Activated T-helper 17 cell treated with anti-CD3 and anti-CD28 coated beads, Interleukin-2, amount 50 U/mL, for 72 hours (primary cell): ENCODE measurements at regions not wholly inside any gene's neighbourhood (a gene's known extent, or its start where the extent isn't known, plus 50 kb on each side); places are given as distances from the start of the nearest gene placed in this dataset.
"Not testable (repeated sequence)": the region's sequence is repeated elsewhere in the genome, so short reads cannot be mapped to it uniquely, and the experiment has no call there.

ENCODE experiments used
- ATAC-seq: fragments of 150-1000 bp; cut with Tn5 transposase; replicated peaks from 2 replicates; pipeline ENCODE4 v1.10.0; 2021; ENCODE audit warnings: mild to moderate bottlenecking, moderate library complexity
- H3K27ac Mint-ChIP-seq: one replicate; pipeline ENCODE4 v1.8.0; 2022; ENCODE audit warnings: mixed read lengths
- H3K27me3 Mint-ChIP-seq: one replicate; pipeline ENCODE4 v1.8.0; 2022; ENCODE audit warnings: mixed read lengths
- H3K36me3 Mint-ChIP-seq: one replicate; pipeline ENCODE4 v1.8.0; 2022; ENCODE audit warnings: low read depth, mild to moderate bottlenecking, mixed read lengths
- H3K4me1 Mint-ChIP-seq: one replicate; pipeline ENCODE4 v1.8.0; 2022; ENCODE audit warnings: mixed read lengths
- H3K4me3 Mint-ChIP-seq: one replicate; pipeline ENCODE4 v1.8.0; 2022; ENCODE audit warnings: mild to moderate bottlenecking, mixed read lengths
- H3K9me3 Mint-ChIP-seq: one replicate; pipeline ENCODE4 v1.8.0; 2022; ENCODE audit warnings: mixed read lengths

DNA sequence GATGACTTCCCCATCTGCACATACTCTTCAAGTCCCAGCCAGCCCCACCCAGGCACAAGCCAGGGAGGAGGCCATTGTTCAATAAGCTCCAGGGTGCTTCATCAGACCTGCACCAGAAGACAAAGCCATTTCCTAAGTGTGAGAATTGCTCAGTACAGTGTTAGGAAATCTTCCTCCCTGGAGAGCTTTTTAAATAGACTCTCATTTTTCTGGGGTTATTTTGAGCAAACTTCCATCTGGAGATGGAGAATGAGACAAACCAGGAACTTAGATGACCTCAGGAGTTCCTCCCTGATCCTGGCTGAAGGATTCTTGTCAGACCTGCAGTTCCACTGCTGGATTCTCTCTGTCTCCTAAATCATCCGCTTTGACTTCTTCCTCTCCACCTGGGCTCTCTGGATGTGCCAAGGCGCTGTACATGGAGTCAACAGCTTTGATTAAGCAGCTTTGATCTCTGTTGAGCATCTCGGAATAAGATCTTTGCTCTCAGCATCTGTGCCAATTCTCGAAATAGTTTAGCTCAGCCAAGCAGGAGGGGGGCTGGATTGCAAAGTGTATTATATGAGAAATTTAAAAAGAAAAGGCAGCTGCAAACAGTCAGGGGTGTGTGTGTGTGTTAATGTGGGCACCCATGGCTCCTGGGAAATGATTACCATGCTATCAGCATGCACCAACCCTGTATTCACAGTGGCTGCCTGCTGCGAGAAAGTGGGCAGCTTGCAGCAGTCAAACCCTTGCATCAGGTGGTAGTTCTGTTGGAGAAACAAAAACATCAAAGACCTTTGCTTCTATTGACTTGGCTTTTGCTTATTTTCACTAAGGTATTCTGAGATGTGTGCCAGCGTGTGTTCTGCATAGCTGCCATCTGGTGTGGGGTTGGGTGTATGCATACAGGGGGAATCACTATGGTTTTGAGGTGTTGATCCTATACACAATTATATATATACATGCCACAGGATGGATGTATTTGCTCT is 70.2 kb upstream of the NAV2 start:
- ATAC-seq = no peak
- Mint-ChIP-seq H3K9me3 (no peaks in the 10 kb centered on the region), H3K4me3 (no peak overlapping the region), H3K27me3 (peaks cover 6% of the 10 kb centered on the region), H3K27ac (no peak overlapping the region), H3K36me3 (no peaks in the 10 kb centered on the region), H3K4me1 (no peaks in the 10 kb centered on the region)

DNA sequence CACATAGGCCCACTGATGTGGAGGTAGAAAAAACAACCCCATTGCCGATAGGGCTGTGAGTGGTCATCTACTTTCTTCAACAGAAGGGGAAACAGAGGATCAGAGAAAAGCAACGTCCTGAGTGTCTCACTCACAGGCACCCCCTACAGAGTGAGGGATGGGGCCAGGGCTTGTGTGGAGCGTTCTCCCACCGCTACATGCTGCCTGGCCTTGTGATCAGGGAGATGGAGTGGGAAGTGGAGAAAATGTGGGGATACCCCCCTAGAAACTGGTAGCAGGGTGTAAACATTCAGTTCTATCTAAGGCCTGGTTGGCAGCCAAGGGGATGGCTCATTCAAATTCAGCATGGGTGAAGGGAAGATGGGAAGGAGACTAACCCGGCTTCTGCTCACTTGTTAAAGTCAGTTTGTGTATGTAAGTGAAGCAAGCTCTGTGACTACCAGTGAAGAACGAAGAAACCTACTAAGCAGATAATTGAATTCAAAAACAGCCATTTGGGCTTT is 73.0 kb upstream of the NAV2 start:
- Mint-ChIP-seq H3K27me3 (peaks cover 6% of the 10 kb centered on the region), H3K36me3 (no peaks in the 10 kb centered on the region), H3K4me3 (no peak overlapping the region), H3K9me3 (no peaks in the 10 kb centered on the region), H3K4me1 (no peaks in the 10 kb centered on the region), H3K27ac (no peak overlapping the region)
- ATAC-seq = no peak

DNA sequence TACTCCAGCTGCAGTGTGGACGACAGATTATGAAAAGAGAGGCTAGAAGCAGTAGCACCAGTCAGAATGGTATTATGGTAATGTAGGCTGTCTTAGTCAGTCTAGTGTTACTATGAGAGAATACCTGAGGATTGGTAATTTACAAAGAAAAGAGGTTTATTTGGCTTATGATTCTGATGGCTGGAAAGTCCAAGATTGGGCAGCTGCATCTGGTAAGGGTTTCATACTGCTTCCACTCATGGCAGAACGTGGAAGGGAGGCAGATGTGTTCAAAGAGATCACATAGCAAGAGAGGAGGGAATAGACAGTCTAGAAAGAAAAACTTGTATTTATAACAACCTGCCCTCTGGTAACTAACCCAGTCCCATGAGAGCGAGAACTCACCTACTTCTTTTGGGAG is 77.3 kb upstream of the NAV2 start:
- no peaks in the 10 kb centered on the region for H3K36me3 Mint-ChIP-seq
- no peaks in the 10 kb centered on the region for H3K4me1 Mint-ChIP-seq
- H3K9me3 Mint-ChIP-seq = no peaks in the 10 kb centered on the region
- H3K27me3 Mint-ChIP-seq = peaks cover under 1% of the 10 kb centered on the region
- ATAC-seq = no peak
- no peak overlapping the region for H3K27ac Mint-ChIP-seq
- H3K4me3 Mint-ChIP-seq = no peak overlapping the region

DNA sequence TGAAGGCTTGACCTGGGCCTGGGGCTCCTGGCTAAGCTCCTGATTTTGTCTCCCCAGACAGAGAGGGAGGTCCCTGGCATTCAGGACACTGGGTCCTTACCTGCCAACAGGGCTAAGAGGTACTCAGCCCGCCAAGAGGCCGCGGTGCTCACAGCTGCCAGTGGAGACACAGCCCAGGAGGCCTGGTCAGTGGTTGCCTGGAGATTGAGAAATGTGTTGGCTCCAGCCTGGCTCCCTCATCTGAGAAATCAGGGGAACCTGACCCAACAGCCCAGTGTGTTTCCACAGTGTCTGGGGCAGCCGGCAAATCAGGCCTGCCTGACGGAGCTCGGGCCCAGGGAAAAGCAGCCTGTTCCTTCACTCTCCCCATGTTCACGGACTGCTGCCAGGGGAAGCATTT is 79.4 kb upstream of the NAV2 start:
- no peaks in the 10 kb centered on the region for H3K9me3 Mint-ChIP-seq
- H3K4me3 Mint-ChIP-seq = no peak overlapping the region
- H3K36me3 Mint-ChIP-seq = no peaks in the 10 kb centered on the region
- ATAC-seq = no peak
- no peaks in the 10 kb centered on the region for H3K4me1 Mint-ChIP-seq
- H3K27ac Mint-ChIP-seq = no peak overlapping the region
- H3K27me3 Mint-ChIP-seq = peaks cover 11% of the 10 kb centered on the region

DNA sequence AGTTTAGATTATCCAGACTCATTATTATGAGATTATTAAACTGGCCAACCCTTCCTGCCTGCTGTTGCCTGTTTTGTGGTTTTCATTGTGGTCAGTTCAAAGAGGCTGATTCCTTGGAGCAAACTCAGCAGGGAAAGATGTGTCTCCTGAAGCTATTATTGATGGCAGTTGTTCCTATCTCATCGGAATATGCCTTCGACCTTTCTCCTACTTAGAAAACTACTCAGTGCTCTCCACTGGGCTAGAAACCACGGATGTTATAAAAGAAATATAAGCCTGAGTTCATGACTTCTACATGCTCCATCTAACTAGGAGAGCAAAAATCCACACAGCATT is 80.2 kb upstream of the NAV2 start:
- ATAC-seq = no peak
- peaks cover 11% of the 10 kb centered on the region for H3K27me3 Mint-ChIP-seq
- H3K9me3 Mint-ChIP-seq = no peaks in the 10 kb centered on the region
- H3K4me3 Mint-ChIP-seq = no peak overlapping the region
- H3K4me1 Mint-ChIP-seq = no peaks in the 10 kb centered on the region
- no peak overlapping the region for H3K27ac Mint-ChIP-seq
- H3K36me3 Mint-ChIP-seq = no peaks in the 10 kb centered on the region

DNA sequence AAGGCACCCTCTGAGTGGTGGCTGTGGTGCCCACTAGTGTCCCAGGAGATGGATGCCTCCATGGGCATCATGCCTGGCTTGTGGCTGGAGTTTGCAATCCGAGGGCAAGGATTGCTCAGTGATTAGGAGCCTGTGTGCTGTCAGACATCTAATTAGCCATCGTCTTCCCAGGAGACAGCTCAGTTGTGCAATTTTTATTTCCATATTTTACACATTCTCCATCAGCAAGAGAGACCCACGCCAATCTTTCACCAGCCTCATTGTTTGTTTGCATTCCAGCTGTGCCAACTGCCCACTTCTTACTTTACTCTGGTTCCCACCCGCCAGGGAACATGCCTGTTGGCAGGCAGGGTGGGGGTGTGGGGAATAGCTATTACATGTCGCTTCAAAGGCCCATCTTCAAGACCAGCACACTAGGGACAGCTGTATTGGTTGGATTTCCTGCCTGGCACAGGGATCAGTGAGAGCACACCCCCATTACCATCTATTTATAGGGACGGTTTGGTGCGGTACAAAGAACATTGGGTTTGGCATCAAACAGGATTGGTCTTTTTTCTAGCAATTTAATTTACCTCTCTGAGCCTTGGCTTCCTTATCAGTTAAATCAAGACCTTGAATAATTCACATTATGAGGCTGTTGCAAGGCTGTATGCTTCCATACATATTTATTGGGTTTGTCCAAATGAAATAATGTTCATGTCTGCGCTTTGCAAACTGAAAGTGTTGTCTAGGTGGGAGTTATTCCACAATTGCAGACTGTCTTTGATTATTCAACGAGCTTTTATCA is 80.7 kb upstream of the NAV2 start:
- peaks cover 11% of the 10 kb centered on the region for H3K27me3 Mint-ChIP-seq
- H3K4me1 Mint-ChIP-seq = no peaks in the 10 kb centered on the region
- H3K9me3 Mint-ChIP-seq = no peaks in the 10 kb centered on the region
- no peak overlapping the region for H3K27ac Mint-ChIP-seq
- no peak overlapping the region for H3K4me3 Mint-ChIP-seq
- H3K36me3 Mint-ChIP-seq = no peaks in the 10 kb centered on the region
- no peak for ATAC-seq

DNA sequence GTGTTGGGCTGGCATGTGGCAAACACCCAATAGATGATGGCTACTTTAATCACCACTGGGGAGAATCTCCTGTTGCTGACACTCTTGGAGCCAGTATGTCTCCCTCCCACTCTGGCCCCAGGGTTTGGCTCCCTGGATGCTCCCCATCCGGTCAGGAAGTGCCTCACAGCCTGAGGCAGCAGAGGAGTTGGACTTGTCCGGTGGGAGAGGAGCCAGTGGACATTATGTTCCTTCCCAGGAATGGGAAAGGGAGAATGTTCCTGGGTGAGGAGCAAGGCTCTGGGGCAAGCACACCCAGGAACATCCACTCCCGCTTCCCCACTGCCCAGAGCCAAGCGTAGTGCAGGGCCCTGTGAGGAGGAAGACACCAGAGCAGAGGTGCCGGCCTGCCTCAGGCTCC is 84.6 kb upstream of the NAV2 start:
- no peak for ATAC-seq
- Mint-ChIP-seq H3K9me3 (no peaks in the 10 kb centered on the region), H3K27ac (no peak overlapping the region), H3K36me3 (no peaks in the 10 kb centered on the region), H3K4me1 (no peaks in the 10 kb centered on the region), H3K4me3 (no peak overlapping the region), H3K27me3 (peaks cover 11% of the 10 kb centered on the region)

DNA sequence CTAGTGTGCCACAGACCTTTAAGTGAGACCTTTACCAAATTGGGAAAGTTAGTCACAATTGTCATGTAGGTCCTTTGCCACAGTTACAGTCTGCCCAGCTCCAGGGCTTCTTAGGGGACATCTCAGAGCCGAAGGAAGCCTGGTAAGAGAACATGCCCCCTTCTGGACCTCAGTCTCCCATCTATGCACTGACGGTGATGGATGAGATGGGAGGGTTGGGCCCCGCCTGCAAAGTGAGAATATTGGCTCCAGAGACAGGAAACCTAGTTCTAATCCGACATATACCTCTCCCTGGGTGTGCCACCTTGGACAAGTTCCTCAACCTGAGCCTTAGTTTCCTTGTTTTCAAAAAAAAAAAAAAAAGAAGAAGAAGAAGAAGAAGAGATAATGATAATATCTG is 85.1 kb upstream of the NAV2 start:
- Mint-ChIP-seq H3K4me1 (no peaks in the 10 kb centered on the region), H3K9me3 (no peaks in the 10 kb centered on the region), H3K4me3 (no peak overlapping the region), H3K27ac (no peak overlapping the region), H3K27me3 (peaks cover 11% of the 10 kb centered on the region), H3K36me3 (no peaks in the 10 kb centered on the region)
- ATAC-seq = no peak

DNA sequence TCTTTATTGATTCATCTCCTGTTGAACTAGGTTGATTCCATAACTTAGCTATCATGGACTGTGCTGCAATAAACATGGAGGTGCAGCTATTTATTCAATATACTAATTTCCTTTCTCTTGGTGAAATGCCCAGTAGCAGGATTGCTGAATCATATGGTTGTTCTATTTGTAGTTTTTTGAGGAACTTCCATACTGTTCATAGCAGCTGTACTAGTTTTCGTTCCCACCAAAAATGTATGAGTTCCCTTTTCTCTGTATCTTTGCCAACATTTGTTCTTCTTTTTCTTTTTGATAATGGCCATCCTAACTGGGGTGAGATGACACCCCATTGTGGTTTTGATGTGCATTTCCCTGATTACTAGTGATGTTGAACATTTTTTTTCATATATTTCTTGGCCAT is 87.2 kb upstream of the NAV2 start:
- no peaks in the 10 kb centered on the region for H3K36me3 Mint-ChIP-seq
- H3K4me1 Mint-ChIP-seq = no peaks in the 10 kb centered on the region
- no peak overlapping the region for H3K27ac Mint-ChIP-seq
- H3K4me3 Mint-ChIP-seq = no peak overlapping the region
- peaks cover 4% of the 10 kb centered on the region for H3K9me3 Mint-ChIP-seq
- H3K27me3 Mint-ChIP-seq = peaks cover 15% of the 10 kb centered on the region
- ATAC-seq = no peak

DNA sequence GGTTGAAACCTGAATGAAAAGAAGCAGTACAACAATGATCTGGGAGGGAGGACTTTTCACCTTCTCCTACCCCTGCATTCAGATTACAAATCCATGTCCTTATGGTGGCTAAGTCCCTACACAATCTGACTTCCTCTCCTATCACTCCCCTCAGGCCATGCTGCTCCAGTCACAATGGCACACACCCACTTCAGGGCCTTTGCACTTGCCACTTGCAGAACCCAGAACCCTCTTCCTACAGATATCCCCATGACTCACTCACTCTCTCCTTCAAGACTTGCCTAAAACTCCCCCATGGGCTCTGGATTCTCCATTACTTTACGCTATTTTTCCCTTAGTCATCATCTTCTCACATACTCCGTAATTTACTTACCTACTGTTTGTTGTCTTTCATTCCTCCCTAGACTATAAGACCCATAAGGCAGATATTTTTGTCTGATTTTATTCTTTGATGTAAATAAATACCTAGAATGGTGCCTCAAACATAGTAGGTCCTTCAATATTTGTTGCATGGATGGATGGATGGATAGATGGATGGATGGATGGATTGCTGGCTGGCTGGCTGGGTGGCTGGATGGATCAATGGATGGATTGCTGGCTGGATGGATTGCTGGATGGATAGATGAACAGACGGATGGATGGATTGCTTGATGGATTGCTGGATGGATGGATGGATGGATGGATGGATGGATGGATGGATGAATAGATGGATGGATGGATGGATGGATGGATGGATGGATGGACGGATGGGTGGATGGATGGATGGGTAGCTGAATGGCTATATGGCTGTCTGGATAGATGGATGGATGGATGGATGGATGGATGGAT is 94.7 kb upstream of the NAV2 start:
- no peak overlapping the region for H3K27ac Mint-ChIP-seq
- H3K9me3 Mint-ChIP-seq = peaks cover 9% of the 10 kb centered on the region
- H3K4me3 Mint-ChIP-seq = no peak overlapping the region
- H3K4me1 Mint-ChIP-seq = no peaks in the 10 kb centered on the region
- H3K27me3 Mint-ChIP-seq = peaks cover 11% of the 10 kb centered on the region
- no peaks in the 10 kb centered on the region for H3K36me3 Mint-ChIP-seq
- no peak for ATAC-seq

DNA sequence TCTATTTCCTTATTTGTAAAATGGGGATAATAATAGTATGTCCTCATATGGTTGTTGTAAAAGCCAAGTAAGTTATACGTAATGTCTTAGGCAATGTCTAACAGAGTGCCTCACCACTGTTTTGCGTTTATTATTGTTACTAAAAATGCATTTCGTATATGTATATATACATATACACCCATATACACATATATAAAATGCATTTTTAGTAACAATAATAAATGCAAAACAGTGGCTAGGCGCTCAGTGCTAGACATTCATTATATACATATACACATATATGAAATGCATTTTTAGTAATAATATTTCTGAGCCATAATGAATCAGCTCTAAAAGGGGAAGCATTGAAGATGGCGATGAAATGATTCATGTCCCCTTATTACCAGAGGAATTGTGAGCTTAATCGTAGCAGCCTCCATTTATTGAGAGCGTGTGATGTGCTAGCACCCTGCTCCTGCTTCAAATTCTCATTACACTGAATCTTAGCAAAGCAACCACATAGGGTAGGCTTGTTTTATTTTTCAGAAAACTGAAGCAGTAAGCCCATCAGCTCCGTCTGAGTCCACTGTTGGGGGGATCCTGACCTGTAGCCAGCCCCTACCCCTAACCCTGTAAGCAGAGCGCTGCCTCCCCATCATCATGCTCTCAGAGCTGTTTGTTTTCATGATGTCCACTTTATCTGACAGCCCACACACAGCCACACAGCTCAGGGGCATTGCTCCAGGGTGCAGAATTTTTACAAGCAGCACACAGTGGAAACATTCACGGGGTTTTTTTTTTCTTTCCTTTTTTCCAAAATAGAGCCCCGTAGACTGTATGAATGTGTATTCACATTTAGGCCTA is 97.1 kb upstream of the NAV2 start:
- Mint-ChIP-seq H3K27me3 (peaks cover 9% of the 10 kb centered on the region), H3K9me3 (peaks cover 11% of the 10 kb centered on the region), H3K36me3 (no peaks in the 10 kb centered on the region), H3K4me1 (no peaks in the 10 kb centered on the region), H3K27ac (no peak overlapping the region), H3K4me3 (no peak overlapping the region)
- ATAC-seq = no peak

DNA sequence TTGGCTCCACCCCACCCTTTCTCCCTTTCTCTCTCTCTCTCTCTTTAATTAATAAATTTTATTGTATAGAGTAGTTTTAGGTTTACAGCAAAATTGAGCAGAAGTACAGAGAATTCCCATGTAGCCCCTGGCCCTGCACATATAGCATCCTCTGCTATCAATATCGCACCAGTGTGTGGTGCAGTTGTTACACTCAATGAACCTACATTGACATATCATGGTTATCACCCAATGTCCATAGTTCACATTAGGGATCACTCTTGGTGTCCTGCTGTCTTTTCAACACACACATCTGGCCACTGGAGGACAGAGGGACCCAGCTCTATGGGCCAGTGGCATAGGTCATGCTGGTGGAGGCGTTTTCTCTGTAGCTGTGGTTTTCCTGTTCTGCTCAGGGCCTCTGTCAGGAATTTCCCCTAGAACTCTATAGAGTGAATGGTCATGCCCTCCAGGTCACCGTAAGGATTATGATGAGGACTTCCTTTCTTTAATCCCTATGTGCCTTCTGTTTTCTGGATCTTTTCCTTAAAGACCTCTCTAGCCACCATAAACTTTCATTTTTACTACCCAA is 98.2 kb upstream of the NAV2 start:
- H3K9me3 Mint-ChIP-seq = peaks cover 11% of the 10 kb centered on the region
- no peak overlapping the region for H3K27ac Mint-ChIP-seq
- no peaks in the 10 kb centered on the region for H3K4me1 Mint-ChIP-seq
- no peaks in the 10 kb centered on the region for H3K36me3 Mint-ChIP-seq
- H3K4me3 Mint-ChIP-seq = no peak overlapping the region
- no peak for ATAC-seq
- peaks cover 9% of the 10 kb centered on the region for H3K27me3 Mint-ChIP-seq

DNA sequence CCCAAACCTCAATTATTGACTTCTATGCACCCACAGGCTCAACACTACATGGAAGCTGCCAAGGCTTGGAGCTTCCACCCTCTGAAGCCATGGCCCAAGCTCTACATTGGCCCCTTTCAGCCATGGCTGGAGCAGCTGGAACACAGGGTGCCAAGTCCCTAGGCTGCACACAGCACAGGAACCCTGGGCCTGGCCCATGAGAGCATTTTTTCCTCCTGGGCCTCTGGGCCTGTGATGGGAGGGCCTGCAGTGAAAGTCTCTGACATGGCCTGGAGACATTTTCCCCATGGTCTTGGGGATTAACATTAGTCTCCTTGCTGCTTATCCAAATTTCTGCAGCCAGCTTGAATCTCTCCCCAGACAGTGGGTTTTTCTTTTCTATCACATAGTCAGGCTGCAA is 100.6 kb upstream of the NAV2 start:
- not testable (repeated sequence) for H3K27me3 Mint-ChIP-seq, H3K4me3 Mint-ChIP-seq, H3K9me3 Mint-ChIP-seq, H3K36me3 Mint-ChIP-seq, H3K27ac Mint-ChIP-seq, H3K4me1 Mint-ChIP-seq, ATAC-seq
